HG02798 (cell line): ENCODE measurements at regions not wholly inside any gene's neighbourhood (a gene's known extent, or its start where the extent isn't known, plus 50 kb on each side); places are given as distances from the start of the nearest gene placed in this dataset.
A peak's percentile ranks its signal among the peaks of the same experiment; 100 is the strongest.

Experiments
- ATAC-seq: cut with Tn5 transposase; IDR thresholded peaks from one replicate; pipeline ENCODE4 v1.9.1; 2021; ENCODE audit warnings: mild to moderate bottlenecking; ENCODE audit not compliant: unreplicated experiment, poor library complexity

DNA sequence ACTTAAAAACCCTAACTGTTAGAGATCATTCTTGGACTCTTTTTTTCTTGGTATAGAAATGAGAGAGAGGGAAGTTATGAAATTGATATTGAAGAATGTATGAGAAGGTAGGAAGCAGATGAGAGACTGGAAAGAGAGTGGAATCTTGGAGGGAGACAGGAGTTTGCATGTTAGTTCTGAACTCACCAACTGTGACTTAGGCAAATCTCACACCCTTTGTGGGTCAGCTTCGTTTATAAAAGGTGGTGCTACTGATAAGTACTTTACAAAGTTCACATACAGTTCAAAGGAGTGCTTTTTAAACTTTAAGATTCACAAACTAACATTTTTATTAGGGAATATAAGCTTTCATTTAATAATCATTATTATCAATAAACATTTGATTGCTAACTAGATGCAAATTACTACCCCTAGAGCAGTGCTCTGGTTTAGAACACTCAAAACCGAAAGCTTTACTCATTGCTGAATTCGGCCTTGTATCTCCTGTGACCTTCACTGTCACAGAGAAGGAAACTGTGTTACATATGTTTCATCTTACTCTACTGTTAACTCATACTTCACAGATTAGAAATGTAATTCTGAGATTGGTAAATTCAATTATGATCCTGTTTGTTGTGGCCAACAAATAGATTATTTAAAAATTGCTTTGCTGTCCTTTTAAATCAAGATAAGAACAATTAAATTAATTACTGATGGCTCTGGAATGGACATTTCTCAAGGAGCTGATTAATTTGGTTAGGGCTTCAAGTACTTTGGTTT is 143.2 kb downstream of the RMI1 start:
- ATAC-seq: peak; percentile 98

DNA sequence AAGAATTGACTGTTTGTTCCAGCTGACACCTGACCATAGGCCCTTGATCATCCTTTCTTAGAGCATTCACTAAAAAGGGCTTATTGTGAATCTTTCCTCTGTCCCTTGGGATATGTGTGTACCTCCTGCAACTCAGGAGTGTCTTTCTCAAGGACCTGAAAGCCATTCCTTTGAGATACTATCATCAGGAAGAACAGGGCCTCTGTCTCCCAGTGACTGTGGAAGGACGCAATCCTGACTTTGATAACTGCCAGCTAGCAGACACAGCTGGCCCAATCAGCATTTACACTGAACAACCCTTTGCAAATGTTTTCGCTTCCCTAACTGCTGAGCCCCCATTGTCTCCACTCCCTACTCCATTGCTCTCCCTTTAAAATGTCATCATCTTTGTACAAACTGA is 144.4 kb downstream of the RMI1 start:
- no peak for ATAC-seq

DNA sequence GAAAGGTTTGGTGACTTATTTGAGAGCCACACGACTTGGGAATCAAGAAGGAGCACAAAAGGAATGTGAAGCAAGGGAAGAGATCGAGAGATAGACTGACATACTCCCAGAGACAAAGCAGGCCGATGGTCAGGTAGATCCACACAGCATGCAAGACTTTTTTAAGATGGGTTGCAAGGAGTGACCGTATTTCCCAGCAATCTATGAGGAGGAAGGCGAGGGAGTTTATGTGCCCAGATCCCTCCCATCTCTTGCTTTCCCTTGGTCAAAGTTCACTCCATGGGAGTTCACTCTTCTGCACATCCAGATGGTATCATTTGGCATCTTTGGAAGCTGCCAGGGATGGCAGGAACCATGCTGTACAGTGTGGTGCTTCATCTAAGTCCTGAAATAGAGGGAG is 148.9 kb downstream of the RMI1 start:
- ATAC-seq: no peak

DNA sequence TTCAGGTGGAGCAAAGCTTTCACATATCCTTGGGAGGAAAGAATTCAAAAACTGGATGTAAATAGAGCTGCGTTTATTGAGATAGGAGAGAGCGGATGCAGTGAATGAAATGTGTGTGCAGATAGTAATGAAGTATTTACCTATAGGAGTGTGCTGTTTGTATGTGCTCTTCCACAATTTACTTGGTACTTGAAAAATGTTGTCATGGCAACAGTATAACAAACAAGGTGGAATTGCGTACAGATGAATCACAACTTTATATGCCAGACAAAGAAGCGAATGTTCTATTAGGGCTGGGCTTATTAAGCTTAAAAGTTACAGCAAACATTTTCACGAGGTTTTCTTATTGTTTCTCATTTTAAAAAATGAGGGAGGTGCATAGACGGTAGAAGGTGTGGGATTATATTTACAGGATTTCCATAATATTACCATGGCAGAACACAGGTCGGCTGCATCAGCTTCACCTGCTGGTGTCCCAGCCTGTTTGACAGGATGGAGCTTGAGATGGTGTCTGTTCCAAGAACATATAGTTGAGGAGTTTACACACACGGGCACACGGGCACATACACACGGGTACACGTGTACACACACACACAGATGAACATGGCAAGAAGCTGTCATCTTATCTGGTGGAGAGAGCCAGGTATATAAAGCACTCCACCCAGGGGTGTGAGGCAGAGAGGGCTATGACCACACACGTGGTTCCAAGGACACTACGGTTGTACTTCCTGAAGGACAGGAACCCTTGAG is 155.7 kb downstream of the RMI1 start:
- no peak for ATAC-seq

DNA sequence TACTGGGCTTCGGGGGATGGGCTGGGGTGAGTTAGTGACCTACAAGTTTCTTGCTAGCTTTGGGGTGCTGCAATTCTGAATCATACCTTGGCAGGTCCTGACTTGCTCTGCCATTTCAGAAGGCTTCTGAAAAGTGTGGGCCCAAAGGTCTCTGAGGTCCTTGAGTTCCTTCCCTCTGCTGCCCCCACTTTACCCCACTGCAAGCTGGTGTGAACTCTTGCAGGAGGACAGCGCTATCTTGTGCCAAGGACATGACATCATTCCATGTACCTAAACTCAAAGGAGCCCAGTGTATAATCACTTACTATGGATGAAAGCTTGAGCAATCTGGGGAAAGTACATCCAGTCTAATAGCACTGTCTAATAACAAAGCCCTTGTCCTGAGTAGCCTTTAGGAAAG is 157.4 kb downstream of the RMI1 start:
- no peak for ATAC-seq

DNA sequence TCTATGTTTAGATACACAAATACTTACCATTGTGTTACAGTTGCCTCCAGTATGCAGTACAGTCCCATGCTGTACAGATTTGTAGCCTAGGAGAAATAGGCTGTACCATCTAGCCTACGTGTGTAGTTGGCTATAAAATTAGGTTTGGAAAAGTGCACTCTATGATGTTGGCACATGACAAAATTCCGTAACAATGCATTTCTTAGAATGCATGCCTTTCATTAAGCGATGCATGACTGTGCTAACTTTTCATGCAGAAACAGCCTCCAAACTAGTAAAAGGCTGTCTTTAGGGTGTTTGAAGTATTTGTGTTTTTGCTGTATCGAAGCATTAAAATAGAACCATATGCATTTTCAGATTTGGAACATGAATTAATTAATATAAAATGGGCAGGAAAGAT is 157.9 kb downstream of the RMI1 start:
- ATAC-seq: no peak

DNA sequence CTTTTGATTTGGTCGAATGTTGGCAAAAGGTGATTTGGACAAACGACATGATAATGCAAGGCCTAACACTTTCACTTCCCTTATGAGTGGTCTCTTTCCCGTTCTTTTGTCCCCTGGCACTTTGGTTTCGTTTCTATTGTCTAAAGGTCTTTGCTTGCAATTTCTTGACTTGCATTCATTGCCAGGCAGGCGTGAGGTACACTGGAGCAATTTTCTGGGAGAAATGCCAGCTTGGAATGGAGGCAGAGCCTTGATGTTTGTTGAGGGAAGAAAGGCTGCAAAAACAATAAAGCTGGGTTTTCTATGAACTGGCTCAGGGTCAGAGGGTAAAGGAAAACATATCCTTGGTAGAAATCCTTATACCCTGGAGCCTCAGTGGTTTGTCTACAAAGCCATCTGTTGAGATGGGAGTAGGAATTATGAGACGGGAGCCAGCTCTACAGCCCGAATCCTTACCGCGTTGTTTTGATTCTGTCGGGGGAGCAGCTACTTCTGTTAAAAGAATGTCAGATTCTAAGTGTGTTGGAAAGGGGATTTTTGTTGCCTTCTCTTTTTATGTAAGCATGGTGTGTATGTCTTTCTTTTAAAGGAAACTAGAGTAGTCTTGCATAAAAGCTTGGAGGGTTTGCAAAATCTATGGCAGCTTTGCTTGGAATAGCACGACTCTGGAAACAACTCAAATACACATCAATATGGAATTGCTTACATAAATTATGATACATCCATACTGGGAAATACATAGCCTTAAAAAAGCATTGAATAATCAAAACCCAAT is 158.9 kb downstream of the RMI1 start:
- ATAC-seq: no peak

DNA sequence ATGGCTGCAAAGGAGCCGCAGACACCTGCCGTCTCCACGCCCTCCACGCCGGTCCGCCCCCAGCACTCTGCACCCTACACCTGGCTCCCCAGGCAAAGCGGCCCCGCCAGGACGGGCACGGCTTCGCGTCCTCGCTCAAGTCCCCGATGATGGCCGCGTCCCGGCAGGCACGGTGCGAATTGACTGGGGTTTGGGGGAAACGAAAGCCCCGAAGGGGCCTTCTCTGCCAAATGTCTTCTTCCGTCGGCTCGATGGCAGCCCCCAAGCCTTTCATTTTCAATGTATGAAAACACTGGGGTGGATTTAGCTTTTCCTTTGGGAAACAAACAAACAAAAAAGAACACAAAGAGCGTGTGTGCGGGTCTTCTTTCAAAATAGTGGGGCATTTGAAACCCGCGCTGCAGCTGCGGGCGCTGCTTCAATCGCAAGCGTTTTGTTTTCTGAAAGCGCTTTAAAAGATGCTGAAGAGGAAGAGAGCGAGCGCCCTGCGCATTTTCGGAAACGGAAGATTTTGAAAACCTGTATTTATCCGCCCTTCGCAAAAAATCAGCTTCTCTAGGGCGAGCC is 160.0 kb downstream of the RMI1 start:
- ATAC-seq: no peak

DNA sequence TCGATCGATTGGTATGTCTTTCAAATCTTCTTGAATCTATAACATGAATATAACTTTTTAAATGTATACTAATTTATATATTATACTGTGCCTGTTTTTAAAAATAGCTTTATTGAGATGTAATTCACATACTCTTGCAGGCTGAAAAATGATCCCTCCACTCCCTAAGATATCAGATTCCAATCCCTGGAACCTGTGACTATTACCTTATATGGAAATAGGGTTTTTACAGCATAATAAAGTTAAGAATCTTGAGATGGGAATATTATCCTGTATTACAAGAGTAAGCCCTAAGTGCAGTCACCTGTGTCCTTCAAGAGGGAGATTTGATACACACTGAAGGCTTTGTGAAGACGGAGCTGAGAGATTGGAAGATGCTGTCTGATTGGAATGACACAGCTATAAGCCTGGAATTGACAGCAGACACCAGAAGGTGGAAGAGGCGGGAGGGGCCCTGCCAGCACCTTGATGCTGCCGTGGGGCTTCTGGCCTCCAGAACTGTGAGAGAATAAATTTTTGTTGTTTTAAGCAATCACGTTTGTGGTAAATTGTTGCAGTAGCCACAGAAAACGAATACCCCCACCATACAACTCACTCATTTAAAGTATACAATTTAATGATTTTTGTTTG is 161.3 kb downstream of the RMI1 start:
- ATAC-seq: no peak

DNA sequence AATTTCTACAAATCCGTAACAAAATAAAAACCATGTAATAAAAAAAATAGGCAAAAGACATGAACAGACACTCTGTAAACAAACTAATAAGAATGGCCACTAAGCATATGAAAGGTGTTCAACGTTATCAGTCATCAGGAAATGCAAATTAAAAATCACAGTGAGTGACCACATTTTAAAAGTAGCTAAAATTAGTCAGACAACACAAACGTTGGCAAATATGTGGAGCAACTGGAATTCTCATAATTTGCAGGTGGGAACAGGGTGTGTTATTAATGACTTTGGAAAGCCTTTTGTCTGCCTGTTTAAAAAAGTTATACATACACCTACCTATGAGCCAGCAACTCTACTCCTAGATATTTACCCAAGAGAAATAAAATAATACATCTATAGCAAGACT is 164.4 kb downstream of the RMI1 start:
- ATAC-seq: no peak

DNA sequence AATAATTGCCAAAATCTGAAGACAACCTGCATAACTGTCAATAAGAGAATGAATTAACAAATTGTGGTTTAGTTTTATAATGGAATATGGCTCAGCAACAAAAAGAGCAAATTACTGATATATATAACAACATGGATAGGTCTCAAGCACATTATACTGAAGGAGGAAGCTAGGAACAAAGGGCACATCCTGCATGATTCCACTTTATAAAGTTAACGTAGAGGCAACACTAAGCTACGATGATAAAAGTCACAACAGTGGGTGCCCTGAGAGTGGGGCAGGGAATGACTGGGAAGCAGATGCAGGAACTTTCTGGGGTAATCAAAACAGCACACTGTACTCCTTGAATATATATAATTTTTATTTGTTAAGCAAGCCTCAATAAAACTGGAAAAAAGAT is 165.2 kb downstream of the RMI1 start:
- no peak for ATAC-seq

DNA sequence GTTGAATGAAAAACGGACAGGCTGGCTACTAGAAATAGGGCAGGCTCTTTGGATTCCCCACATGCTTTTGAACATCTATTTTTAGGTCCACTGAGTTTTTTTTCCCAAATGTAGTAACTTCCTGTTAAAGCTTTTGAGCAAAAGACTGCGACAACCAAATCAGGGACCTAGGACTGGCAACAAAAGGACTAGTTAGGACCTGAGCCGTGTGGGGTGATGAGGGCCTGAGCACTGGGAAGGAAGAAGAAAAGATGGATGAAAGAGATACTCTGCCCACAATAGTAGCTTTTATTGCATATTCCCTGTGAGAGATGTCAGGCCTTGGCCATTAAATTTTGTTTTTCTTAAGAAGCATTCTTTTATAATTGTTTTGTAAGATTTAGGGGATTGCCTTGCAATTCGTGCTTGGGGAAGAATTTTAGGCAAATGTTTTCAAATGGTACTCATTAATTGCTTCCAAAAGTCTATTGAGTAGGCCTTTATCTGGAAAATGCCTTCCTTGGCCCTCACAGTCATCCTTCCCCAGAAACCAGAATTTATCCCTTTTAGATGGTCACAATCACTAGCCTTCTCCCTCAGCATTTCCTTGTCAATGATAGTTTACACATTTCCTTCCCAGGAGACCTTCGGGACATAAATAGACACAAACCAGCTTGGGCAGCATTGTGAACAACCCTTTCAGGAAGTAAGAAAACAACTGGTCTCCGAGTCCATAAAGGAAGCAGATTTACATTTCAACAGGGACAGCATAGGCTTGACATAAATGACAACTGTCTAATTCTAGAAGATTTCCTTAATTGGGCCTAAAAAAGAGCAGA is 166.5 kb downstream of the RMI1 start:
- ATAC-seq: no peak

DNA sequence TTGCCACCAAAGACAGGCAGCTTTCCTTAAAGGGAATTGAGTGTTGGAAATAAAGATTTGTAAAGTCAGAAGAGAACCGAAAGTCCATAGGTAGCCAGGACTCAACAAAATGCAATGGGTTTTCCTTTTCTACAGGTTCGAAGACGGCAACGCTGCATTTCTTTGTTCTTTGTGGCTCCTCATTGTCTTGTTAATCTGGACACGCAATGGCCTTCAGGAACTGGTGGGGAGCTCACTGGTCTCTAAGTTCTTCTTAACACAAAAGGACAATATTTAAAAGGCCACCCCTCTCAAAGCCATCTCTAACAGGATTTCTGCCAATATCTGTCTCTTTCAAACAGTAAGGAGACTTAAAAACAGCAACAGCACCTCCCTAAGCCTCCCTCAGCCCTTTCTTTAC is 170.6 kb downstream of the RMI1 start:
- no peak for ATAC-seq

DNA sequence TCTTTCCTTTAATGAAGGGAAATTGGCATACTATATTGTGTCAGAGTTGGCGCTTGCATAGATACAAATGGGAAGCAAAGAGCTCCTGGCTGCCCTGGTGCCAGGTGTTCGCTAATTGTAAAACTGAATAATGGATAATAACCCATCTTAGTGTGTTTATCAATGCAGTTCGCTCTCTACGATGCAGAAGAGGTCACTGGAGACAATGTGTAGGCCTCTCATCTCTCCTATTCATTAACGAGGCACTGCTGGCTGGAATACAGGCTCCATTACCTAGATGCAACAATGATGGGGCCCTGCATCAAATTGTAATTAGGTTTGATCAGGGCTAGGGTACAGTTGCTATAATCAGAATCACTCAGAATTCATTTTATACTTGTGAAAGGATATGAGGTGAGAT is 171.0 kb downstream of the RMI1 start:
- no peak for ATAC-seq

DNA sequence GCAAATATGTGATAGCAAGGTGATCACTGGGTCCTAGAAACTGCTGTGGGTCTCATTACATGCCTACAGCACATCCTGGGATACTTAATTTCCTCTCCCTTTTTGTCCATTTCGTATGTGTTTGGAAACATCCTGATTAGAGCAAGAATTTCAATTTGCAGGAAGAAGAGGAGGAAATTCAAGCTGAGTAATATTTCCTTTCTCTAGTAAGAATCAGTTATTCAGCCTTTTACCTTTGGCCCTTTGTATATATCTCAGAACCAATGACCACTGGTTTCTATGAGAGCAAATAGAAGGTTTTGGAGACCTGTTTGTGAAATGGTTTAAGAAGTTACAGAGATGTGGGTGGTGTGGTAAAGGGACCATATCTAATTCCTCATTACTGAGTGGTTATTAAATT is 171.6 kb downstream of the RMI1 start:
- no peak for ATAC-seq

DNA sequence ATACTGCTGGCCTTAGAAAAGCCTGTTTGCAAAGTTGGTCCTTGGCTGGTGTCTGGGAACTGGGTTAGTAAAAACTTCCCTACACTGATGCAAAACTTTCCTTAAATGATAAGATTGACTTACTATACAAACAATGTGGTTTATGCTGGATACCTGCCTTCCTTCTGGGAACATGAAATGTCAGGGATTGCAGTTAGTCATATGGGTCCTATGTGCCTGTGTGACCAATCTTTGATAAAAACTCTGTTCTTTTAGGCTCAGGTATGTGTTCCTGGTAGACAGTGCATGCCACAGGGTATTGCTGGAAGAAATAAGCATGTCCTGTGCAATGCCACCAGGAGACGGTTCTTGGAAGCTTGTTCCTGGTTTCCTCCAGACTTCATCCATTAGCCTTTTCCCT is 173.3 kb downstream of the RMI1 start:
- ATAC-seq: no peak

DNA sequence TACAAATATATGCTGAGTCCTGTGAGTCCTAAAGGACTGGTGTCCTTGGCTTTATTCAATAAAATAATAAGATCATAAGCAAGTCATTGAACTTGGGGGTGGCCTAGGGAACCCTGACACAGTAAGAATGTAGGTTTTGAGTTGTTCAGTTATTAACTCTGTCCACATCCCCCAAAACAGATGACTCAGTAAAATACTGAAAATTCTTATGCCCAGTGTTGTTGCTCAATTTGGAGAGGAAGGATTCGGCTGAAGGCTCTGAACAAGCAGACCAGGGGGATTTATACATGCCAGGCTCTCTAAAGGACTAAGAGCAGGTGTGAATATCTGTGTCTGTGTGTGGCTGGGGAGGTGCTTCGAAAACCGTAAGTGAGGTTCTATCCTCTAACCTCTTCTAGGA is 173.7 kb downstream of the RMI1 start:
- no peak for ATAC-seq

DNA sequence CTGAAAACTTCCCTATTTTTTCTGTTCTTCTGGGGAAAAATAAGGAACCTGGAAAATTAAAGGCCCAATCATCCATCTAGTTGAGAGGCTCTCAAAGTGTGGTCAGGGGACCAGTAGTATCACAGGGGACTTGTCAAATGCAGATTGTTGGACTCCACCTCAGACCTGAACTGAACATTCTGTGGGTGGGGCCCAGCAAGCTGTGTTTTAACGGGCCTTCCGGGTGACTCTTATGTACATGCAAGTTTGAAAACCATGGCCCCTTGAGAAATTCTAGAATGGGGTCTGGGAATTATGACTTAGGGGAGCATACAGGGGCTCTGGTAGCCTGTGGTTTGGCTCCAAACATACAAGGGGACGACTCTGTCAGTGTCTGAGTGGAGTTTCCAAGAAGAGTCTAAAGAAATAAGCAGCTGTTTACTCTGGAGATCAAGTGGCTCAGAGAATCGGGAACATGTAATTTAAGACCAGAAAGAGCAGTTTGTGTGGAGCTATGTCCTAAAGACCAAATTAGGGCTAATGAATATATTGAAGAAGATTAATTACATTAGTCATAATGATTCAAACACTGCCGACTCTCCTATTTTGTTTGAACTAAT is 177.4 kb downstream of the SLC28A3 start:
- no peak for ATAC-seq

DNA sequence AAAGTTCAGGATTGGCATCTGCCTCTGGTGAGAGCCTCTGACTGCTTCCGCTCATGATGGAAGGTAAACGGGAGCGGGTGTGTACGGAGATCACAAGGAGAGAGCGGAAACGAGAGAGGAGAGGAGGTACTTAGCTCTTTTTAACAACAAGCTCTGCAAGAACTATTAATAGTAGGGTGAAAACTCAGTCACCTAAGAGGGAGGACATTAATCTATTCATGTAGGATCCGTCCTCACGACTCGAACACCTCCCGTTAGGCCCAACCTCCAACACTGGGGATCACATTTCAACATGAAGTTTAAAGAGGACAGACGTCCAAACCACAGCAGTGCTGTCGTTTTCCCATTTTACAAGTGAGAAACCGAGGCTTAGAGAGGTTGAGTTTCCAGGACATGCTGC is 173.7 kb downstream of the SLC28A3 start:
- ATAC-seq: no peak
